GM18502 (cell line): ENCODE measurements at regions not wholly inside any gene's neighbourhood (a gene's known extent, or its start where the extent isn't known, plus 50 kb on each side); places are given as distances from the start of the nearest gene placed in this dataset.

ENCODE experiments used
- ATAC-seq: cut with Tn5 transposase; IDR thresholded peaks from one replicate; pipeline ENCODE4 v1.9.1; 2021; ENCODE audit warnings: mild to moderate bottlenecking; ENCODE audit not compliant: unreplicated experiment, poor library complexity

DNA sequence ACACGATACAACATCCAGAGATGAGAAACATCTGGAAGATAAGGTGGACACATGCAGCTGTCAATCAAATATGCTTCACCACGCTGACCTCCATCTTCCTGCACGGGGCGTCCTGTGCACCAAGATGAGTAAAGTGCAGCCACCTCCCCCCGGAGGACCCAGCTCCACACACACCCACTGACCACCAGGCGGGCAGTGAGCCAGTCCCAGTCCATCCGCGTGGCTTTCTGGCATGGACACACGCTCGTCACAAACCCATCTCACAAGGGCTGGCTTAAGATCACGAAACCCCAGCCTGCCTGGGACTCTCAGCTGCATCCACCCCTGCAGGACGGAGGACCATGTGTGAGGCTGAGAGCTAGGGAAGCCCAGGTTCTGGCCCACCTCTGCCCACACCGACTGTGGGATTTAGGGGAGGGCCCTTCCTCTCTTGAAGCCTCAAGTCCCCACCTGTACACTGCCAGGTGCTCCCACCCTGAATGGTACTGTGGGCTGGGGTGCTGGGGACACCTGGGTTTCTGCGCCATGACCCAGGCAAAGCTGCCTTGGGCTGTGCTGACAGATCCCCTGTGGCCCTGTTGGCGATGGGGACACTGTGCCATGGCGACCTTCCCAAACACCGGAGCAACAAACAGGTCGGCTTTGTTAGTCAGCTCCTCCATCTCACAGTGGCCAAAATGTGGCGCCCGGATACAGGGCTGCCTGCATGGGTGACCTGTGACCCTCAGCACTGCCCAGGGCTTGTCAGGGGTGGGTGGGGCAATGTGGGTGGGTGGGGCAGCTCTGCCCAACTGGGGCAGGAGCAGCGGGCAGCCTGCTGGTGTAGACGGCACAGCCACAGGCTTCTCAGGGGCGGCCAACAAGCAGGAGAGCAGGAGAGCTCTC is 629.0 kb downstream of the TBC1D22A start:
- no peak for ATAC-seq

- no peak for ATAC-seq
Observed at GRCh38 chr22:47390026-47390970, 627.8 kb downstream of the TBC1D22A start.

DNA sequence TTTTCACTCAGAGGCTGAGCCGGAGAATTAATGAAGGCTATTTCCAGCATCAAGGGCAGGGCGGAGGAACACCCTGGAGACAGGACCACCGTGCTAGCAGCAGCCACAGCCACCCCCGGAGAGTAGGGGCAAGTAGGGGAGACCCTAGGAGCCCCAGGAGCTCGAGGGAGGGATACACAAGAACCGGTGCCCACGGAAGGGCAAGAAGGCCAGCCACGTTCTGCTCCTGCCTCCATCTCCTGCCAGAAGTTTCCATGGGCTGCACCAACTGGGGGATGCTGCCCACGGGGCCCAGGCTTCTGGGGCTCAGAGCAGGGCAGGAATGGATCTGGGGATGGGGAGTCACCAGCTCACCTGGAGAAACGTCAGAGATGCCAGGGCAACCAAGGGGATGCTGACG is 626.8 kb downstream of the TBC1D22A start:
- no peak for ATAC-seq

DNA sequence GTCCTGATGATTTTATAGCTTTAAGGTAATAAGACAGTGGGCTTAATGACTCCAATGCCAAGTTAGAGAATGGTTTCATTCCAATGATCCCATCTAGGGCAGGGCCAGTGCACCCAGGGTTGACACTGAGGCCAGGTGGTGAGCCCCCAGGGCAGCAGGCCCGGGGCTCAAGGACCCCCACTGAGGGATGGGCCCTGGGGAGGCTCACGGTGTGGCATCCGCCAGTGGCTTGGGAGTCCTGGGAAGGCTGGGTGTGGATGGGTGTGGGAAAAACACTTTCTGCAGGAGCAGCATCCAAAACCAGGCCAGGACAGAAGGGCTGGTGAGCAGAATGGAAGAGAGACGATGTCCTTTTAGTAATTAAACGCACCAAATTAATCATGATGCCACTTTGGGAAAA is 626.3 kb downstream of the TBC1D22A start:
- ATAC-seq: no peak

DNA sequence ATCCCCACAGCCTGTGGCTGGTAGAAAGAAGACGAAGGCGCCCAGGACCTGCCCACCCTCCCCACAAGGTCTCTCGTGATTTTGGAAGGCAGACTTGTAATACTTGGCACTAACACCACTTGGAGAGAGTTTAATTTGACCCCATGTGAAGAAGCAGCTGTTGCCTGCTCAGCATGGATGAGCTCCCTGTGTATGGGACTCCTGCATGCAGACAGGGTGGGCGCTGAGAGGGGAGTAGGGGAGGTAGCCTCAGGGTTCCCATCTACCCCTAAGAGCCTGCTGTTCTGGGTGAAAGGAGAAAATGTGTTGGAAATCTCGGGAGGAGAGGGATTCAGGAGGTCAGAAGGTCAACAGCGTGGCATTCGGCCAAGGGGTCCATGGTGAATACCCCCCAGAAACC is 625.9 kb downstream of the TBC1D22A start:
- no peak for ATAC-seq

DNA sequence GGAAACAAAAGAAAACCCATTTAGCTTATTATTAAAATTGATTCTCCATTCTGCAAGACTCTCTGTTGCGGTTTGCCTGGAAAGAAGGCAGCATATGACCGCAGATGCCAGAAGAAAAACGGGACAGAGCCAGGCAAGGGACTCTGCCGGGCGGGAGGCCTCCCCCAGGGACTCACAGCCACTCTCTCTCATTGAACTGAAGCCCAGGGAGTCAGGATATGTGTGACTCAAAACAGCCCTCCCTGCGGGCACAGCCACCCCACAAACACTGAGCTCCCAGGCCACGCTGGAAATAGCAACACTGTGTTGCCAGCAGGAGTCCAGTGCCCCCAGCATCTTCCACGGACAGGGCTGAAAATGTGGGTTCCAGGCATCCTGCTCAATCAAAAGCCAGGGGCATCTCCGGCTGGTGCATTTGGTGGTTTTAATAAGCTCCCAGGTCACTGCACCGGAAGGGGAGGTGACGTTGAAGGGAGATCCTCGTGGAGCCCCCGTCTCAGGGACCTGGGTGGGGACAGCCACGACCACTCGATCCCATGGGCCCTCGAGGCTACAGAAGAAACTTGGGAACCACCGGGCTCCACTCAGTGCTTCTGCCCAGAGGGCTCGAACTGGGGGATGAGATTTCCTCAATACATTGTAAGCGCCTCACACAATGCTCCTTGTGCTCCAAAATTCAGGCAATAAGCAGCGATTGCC is 624.5 kb downstream of the TBC1D22A start:
- ATAC-seq: no peak

DNA sequence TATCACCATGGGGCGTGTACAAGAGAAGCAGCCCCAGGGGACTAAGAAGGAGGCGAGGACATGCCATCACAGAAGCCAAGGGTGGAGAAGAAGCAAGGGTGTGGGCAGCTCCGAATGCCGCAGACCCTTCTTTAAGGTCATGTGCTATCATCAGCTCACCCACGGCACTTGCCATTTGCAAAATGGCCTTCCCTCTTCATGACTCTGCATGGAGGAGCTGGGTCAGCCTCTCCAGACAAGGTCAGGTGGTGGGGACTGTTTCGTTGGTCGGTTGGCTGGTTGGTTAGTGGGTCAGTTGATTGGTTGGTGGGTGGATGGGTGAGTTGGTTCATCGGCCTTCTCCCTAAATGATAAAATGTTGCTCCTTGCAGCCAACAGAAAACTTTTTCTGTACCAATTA is 622.5 kb downstream of the TBC1D22A start:
- no peak for ATAC-seq

DNA sequence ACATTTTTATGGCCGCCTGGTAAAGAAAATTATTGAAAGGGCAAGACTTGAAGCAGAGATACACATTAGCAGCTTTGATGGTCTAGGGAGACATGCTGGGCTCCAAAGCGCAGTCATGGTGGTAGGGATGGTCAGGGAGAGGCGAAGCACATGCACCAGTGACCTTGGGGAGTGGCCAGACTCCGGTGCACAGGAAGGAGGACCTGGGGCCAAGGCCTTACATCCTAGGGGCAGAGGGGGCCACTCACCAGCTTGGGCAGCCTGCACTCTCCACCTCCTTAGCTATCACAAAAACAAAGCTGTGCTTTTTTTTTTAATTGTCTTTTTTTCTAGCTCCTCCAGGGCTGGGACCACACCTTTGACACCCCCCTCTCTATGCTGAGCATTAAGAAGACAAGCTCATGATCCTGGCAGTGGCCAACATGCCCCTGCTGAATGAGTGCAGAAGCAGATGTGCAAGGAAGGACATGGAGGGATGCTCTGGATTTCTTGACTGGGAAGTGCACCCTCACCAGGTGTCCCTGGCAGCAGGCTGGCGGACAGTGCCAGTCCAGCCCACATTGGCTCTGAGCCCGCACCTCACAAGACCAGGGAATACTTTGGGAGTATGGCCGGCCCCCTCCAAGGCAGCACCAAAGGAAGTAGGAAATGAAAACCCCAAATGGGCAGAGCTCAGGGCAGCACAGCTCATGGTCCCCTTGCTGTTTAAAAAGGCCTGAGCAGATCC is 619.9 kb downstream of the TBC1D22A start:
- ATAC-seq: no peak

GRCh38 chr22:47381240-47381639 is 618.8 kb downstream of the TBC1D22A start:
- ATAC-seq: no peak

GRCh38 chr22:47380692-47381091 is 618.2 kb downstream of the TBC1D22A start:
- no peak for ATAC-seq

GRCh38 chr22:47379037-47379436 is 616.6 kb downstream of the TBC1D22A start:
- ATAC-seq: no peak

DNA sequence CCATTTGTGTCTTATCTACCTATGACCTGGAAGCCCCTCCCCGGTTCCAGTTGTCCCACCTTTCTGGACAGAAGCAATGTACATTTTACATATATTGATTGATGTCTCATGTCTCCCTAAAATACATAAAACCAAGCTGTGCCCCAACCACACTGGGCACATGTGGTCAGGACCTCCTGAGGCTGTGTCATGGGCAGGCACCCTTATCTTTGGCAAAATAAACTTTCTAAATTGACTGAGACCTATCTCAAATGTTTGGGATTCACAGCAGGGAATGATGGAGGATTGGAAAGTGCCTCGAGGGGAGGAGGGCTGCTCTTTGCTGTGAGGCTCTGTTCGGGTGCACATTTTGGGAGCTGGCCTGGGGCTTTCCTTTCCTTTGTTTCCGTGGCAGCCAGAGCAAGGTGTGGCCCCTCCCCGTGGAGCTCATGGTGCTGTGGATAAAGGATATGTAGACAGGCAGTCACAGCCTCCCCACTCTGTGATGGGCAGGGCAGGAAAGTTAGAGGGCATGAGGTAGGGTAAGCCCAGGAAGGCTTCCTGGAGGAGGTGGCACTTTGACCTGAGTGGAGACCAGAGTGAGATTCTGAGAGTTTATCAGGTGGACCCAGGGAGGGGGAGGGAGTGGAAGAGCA is 615.6 kb downstream of the TBC1D22A start:
- ATAC-seq: no peak

DNA sequence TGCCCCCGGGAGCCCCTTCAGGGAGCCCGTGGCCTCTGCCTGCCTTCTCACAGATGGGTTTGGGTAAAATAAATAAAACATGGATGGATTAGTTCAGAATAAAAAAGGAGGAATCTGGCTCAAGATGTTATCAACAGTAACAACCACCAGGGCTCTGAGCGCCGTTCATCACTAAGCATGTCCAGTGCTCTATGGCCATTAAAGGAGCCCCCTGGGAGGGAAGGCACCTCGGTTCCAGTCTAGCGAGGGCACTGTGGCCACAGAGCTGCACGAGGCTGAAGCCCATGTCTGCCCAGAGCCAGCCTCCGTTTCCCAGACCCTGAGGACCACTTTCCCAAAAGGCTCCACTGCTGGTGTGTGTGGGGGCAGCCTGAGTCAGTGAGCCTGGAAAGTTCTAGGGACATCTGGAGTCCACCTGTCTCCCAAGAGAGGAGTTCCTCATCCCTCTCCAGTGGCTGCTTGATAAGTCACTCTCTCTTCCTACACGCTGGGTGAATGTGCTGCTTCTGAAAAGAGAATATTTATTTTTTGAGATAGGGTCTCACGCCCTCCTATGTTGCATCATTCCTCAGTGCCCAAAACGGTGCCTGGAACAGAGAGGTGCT is 614.6 kb downstream of the TBC1D22A start:
- ATAC-seq: no peak

DNA sequence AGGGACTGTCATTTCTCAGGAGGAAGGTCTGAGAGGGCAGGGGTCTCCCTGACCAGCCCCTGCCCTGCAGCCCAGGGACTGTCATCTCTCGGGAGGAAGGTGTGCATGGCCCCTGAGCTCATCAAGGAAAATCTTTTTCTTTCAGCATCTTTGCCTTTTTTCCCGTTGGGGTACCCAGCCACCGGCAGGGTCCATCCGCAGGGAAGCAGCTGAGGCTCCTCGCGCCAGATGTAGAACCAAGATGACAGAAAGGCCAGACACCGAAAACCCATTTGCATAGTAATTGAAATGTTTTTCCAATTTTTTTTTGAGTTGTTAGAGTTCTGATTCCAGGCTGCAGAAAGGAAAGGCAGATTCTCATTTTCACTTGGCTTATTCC is 613.9 kb downstream of the TBC1D22A start:
- ATAC-seq: no peak

DNA sequence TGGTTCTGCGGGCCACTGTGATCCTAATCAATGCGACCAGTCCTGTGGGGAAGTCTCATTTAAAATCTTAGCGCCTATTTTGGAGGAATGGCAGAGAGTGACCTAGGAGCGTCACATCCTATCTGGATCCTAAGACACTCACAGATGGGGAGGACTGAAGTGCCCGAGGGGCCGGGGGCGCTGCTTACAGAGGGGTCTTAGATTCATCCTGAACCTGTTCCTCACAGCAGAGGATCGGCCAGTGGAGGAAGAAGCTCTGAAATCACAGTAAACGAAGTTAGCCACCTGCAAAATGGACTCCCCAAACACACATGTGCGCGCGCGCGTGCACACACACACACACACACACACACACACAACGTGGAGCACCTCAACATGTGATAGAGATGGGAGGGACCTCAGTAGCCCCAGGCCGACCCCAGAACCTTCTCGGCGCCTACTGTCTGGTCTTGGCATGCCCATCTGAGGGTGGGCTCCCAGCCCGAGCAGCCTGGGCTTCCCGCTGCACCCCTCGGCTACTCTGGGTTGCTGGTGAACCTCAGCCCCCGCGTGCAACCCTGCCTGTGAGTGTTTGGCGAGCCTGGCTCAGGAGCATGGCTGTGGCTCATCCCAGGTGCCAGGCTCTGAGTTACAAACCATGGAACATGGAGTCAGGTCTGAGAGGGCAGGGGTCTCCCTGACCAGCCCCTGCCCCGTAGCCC is 613.3 kb downstream of the TBC1D22A start:
- ATAC-seq: no peak

DNA sequence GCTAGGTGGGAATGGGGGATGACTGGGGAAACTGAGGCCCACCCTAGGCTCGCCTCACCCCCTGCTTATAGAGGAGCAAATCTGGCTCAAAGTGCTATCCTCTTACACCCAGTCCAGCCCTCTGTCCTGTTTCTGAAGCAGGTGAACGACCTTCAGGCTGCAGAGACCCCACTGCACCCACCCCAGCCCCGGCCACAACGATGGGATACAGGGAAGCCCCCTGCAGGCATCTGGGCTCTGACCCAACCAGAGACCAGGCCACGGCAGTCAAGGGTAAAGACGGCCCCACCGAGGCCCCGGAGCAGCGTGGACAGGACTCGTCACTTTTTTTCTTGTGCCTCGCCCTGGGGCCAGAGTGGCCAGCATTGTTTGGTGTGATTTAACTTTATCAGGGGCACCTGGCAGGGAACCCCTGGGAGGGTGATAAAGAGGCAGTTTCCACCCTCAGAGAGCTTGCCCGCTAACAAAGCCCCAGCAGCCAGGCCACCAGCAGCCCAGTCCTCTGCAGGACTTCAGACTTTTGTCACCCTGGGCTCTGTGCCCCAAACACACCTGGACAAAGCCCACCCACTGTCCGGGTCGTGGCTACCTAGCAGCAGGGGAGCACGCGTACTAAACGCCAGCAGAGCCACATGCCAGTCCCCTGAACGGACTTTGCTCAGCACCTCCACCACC is 612.6 kb downstream of the TBC1D22A start:
- ATAC-seq: no peak

GRCh38 chr22:47374273-47374771 is 611.9 kb downstream of the TBC1D22A start:
- no peak for ATAC-seq
